Naive thymus-derived CD4-positive, alpha-beta T cell (primary cell): ENCODE measurements at regions not wholly inside any gene's neighbourhood (a gene's known extent, or its start where the extent isn't known, plus 50 kb on each side); places are given as distances from the start of the nearest gene placed in this dataset.

ENCODE experiments used
- ATAC-seq: fragments of 150-1000 bp; cut with Tn5 transposase; 2 replicates; pipeline ENCODE4 v1.10.0; 2021; ENCODE audit warnings: mild to moderate bottlenecking, moderate library complexity
- CTCF ChIA-PET: fragments of 350-600 bp; sonication (Branson Sonifier 250); formaldehyde crosslinking; loops from one replicate; lab custom pipeline; 2021; ENCODE audit warnings: antibody characterized with exemption; lab: Charles Lee
- POLR2A ChIA-PET: fragments of 350-600 bp; sonication (Branson Sonifier 250); formaldehyde crosslinking; loops from one replicate; lab custom pipeline; 2021; ENCODE audit warnings: antibody characterized with exemption, inconsistent platforms; lab: Charles Lee
- DNase-seq, 9 donors: peaks; one replicate each; pipeline versions ENCODE4 v3.0.0 to v3.0.0-alpha.2; 2020 to 2022; ENCODE audit warnings: mixed read lengths in 1 of 9
- H3K27ac ChIP-seq: one replicate; pipeline ENCODE4 v1.7.0; 2013; ENCODE audit warnings: mild to moderate bottlenecking, low read depth, low read length, moderate library complexity
- H3K27me3 ChIP-seq, 2 donors: one replicate each; pipeline ENCODE4 v1.7.0; 2013; ENCODE audit warnings: low read length in 2 of 2, mild to moderate bottlenecking in 2 of 2, moderate library complexity in 2 of 2; ENCODE audit not compliant: control insufficient read depth in 2 of 2, insufficient read depth in 2 of 2
- H3K36me3 ChIP-seq, 3 experiments: 1 replicate in 2 of 3; 2 replicates in 1 of 3; pipeline ENCODE4 v1.7.0; 2013; ENCODE audit warnings: low read length in 3 of 3, mild to moderate bottlenecking in 3 of 3, moderate library complexity in 1 of 3; ENCODE audit not compliant: insufficient read depth in 3 of 3, control insufficient read depth in 2 of 3
- H3K4me1 ChIP-seq, 2 donors: one replicate each; pipeline ENCODE4 v1.7.0; 2013; ENCODE audit warnings: low read length in 2 of 2, mild to moderate bottlenecking in 2 of 2, moderate library complexity in 1 of 2; ENCODE audit not compliant: control insufficient read depth in 2 of 2, insufficient read depth in 2 of 2
- H3K4me3 ChIP-seq: 2 replicates; pipeline ENCODE4 v1.7.0; 2013; ENCODE audit warnings: mild to moderate bottlenecking, low read length
- H3K9me3 ChIP-seq, 3 experiments: 1 replicate in 2 of 3; 2 replicates in 1 of 3; pipeline ENCODE4 v1.7.0; 2013; ENCODE audit warnings: low read length in 3 of 3; ENCODE audit not compliant: control insufficient read depth in 2 of 3
- H3K27ac Mint-ChIP-seq, 9 donors: one replicate each; pipeline ENCODE4 v1.8.0; 2020 to 2022; ENCODE audit warnings: mixed read lengths in 9 of 9, mild to moderate bottlenecking in 8 of 9, moderate library complexity in 5 of 9, inconsistent platforms in 2 of 9
- H3K27me3 Mint-ChIP-seq, 5 donors: one replicate each; pipeline ENCODE4 v1.8.0; 2021 to 2022; ENCODE audit warnings: mixed read lengths in 5 of 5, mild to moderate bottlenecking in 1 of 5
- H3K36me3 Mint-ChIP-seq, 5 donors: one replicate each; pipeline ENCODE4 v1.8.0; 2020 to 2022; ENCODE audit warnings: mixed read lengths in 5 of 5, mild to moderate bottlenecking in 3 of 5, inconsistent platforms in 1 of 5
- H3K4me1 Mint-ChIP-seq, 7 donors: one replicate each; pipeline ENCODE4 v1.8.0; 2020 to 2022; ENCODE audit warnings: mixed read lengths in 7 of 7, mild to moderate bottlenecking in 3 of 7, inconsistent platforms in 1 of 7
- H3K4me3 Mint-ChIP-seq, 10 donors: one replicate each; pipeline ENCODE4 v1.8.0; 2020 to 2022; ENCODE audit warnings: mild to moderate bottlenecking in 10 of 10, mixed read lengths in 10 of 10, moderate library complexity in 6 of 10, inconsistent platforms in 2 of 10
- H3K9me3 Mint-ChIP-seq, 11 donors: one replicate each; pipeline ENCODE4 v1.8.0; 2020 to 2022; ENCODE audit warnings: mixed read lengths in 11 of 11, mild to moderate bottlenecking in 4 of 11, inconsistent platforms in 1 of 11, moderate library complexity in 1 of 11
- intact Hi-C, 2 donors: fragments of 100-400 bp; cut with micrococcal nuclease; formaldehyde crosslinking; loops; one replicate each; pipeline ENCODE4 v1.15.1; 2023

DNA sequence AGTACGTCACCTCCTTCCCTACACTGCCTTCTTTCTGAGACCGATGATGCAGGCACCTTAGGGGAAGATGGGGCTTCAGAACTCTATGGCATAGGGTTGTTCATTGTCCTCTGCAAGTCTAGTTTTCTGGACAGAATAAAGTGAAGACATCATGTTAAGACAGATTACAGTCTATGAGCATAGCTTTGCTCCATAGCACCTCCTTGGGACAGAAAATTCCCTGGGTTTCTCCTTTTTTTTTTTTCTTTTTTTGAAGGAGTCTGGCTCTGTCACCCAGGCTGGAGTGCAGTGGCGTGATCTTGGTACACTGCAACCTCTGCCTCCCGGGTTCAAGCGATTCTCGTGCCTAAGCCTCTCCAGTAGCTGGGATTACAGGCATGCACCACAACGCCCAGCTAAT lies 119.8 kb upstream of the CADM1 start:
- ATAC-seq: no peak
- intact Hi-C loops: no loop called here
- H3K27me3 Mint-ChIP-seq: peaks cover 0 to 29% (median 0%) of the 10 kb centered on the region in 5 donors

DNA sequence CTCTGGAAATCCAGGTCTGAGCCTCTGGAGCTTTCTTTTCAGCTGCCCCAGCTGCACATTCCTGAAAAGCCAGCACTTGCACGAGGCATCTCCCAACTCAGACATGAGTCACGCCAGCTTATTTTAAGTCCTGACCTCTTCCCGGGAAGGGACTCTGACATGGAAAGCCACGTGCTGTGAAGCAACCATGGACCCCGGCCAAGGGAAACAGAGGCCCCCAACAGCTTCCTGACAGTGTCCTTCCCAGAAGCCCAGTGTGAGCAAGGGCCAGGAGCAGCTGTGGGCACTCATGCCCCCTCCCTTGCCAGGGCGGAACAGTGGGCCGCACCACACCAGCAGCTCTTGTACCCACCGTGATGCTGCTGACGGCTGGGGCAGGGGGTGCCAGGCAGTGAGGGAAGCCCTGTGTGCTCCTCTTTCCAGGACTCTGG lies 118.8 kb upstream of the CADM1 start:
- Histone ChIP-seq H3K27ac (no peak overlapping the region), H3K36me3 (no peaks in the 10 kb centered on the region), H3K4me3 (no peak overlapping the region), H3K27me3 (no peaks in the 10 kb centered on the region), H3K9me3 (no peaks in the 10 kb centered on the region), H3K4me1 (no peaks in the 10 kb centered on the region)
- H3K9me3 Mint-ChIP-seq: peaks cover 0 to 13% (median 0%) of the 10 kb centered on the region in 11 donors
- H3K27me3 Mint-ChIP-seq: peaks cover 0 to 28% (median 0%) of the 10 kb centered on the region in 5 donors
- intact Hi-C loops: no loop called here
- ATAC-seq (no peak), DNase-seq (no peak)
- H3K36me3 Mint-ChIP-seq: no peaks in the 10 kb centered on the region
- ChIA-PET POLR2A (no interaction called here), CTCF (no interaction called here)
- H3K27ac Mint-ChIP-seq: no peak overlapping the region
- no peak overlapping the region for H3K4me3 Mint-ChIP-seq
- H3K4me1 Mint-ChIP-seq: no peaks in the 10 kb centered on the region

More for the DNA sequence above, 119.8 kb upstream of the CADM1 start:
- Histone ChIP-seq H3K27me3 (no peaks in the 10 kb centered on the region), H3K36me3 (no peaks in the 10 kb centered on the region), H3K4me3 (no peak overlapping the region), H3K4me1 (no peaks in the 10 kb centered on the region), H3K9me3 (no peaks in the 10 kb centered on the region), H3K27ac (no peak overlapping the region)
- no peaks in the 10 kb centered on the region for H3K36me3 Mint-ChIP-seq
- CTCF ChIA-PET: interaction anchor here (0.7 kb wide), 1 partner anchor 75 kb away, joined by 6 read pairs; no protein-coding TSS in a partner anchor
- POLR2A ChIA-PET: no interaction called here
- H3K27ac Mint-ChIP-seq: no peak overlapping the region
- DNase-seq: no peak
- H3K9me3 Mint-ChIP-seq: peaks cover 0 to 8% (median 0%) of the 10 kb centered on the region in 11 donors
- no peak overlapping the region for H3K4me3 Mint-ChIP-seq
- H3K4me1 Mint-ChIP-seq: no peaks in the 10 kb centered on the region

DNA sequence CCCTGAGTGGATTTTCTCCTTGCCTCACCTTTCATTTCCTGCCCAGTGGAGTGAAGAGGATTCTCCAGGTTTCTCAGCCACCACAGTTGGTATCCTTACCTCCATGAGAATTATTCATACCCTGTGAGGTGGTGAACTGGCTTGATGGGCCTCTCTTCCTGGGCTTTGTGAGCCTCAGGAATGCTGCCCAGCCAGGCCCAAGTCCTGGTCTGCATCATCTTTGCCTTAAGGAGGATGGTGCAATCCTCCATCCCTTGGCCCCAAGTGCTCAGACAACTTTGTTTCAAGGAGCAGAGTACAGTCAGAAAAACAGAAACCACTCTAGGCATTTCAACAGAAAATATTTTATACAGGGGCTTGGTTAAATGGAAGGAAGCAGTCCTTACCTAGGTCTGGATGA lies 114.2 kb upstream of the CADM1 start:
- ATAC-seq (no peak), DNase-seq (no peak)
- Mint-ChIP-seq H3K4me3 (no peak overlapping the region), H3K4me1 (no peaks in the 10 kb centered on the region), H3K9me3 (peaks cover 0 to 24% (median 2%) of the 10 kb centered on the region in 11 donors), H3K27me3 (peaks cover 0 to 15% (median 0%) of the 10 kb centered on the region in 5 donors), H3K27ac (no peak overlapping the region), H3K36me3 (no peaks in the 10 kb centered on the region)
- Histone ChIP-seq H3K27ac (no peak overlapping the region), H3K9me3 (no peaks in the 10 kb centered on the region), H3K36me3 (no peaks in the 10 kb centered on the region), H3K4me1 (no peaks in the 10 kb centered on the region), H3K27me3 (no peaks in the 10 kb centered on the region), H3K4me3 (no peak overlapping the region)
- intact Hi-C loops: no loop called here
- CTCF ChIA-PET: no interaction called here
- POLR2A ChIA-PET: no interaction called here

DNA sequence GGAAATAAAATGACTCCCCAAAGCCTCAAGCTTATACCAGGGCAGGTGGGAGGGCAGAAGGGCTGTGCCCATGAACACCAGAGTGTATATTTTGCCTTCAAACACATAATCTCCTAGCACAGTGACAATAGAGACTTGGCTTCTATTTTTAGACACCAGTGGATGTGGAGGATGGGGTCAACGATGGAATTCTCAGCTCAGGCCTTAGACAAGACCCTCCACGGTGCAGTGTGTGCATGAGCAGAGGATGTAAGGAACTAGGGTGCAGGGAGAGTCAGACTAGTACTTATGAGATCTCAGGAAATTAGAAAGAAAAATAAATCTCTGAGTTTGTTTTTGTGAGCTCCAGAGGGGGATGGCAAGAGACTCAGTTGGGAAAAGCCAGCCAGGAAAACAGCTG lies 113.6 kb upstream of the CADM1 start:
- intact Hi-C loops: no loop called here
- no peaks in the 10 kb centered on the region for H3K4me1 Mint-ChIP-seq
- Histone ChIP-seq H3K4me3 (no peak overlapping the region), H3K36me3 (no peaks in the 10 kb centered on the region), H3K27me3 (no peaks in the 10 kb centered on the region), H3K4me1 (no peaks in the 10 kb centered on the region), H3K9me3 (no peaks in the 10 kb centered on the region), H3K27ac (no peak overlapping the region)
- ATAC-seq: no peak
- peaks cover 0 to 24% (median 2%) of the 10 kb centered on the region in 11 donors for H3K9me3 Mint-ChIP-seq
- CTCF ChIA-PET: no interaction called here
- H3K27ac Mint-ChIP-seq: no peak overlapping the region
- POLR2A ChIA-PET: no interaction called here
- no peaks in the 10 kb centered on the region for H3K36me3 Mint-ChIP-seq
- no peak for DNase-seq
- peaks cover 0 to 17% (median 0%) of the 10 kb centered on the region in 5 donors for H3K27me3 Mint-ChIP-seq
- H3K4me3 Mint-ChIP-seq: no peak overlapping the region

DNA sequence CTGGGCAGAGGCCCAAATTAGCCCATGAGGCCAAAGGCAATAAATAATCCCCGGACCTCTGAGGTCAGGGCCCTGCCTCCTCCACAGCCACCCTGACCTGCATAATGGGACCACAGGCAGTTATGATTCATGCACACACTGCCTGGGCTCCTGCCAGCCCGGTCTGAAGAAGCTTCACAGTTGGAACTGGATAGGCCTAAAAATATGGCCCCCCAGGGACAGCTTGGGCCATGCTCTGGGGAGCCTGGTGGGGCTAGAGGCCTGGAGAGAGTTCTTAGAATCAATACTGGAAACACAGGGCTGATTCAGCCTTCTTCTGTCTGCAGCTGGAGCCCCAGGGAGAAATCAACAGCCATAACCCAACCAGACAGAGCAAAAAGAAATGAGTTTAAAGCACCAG lies 112.8 kb upstream of the CADM1 start:
- ATAC-seq (no peak), DNase-seq (no peak)
- Histone ChIP-seq H3K4me1 (no peaks in the 10 kb centered on the region), H3K4me3 (no peak overlapping the region), H3K36me3 (no peaks in the 10 kb centered on the region), H3K27ac (no peak overlapping the region), H3K9me3 (no peaks in the 10 kb centered on the region), H3K27me3 (no peaks in the 10 kb centered on the region)
- H3K36me3 Mint-ChIP-seq: no peaks in the 10 kb centered on the region
- no peaks in the 10 kb centered on the region for H3K4me1 Mint-ChIP-seq
- no peak overlapping the region for H3K27ac Mint-ChIP-seq
- no peak overlapping the region for H3K4me3 Mint-ChIP-seq
- H3K9me3 Mint-ChIP-seq: peaks cover 0 to 24% (median 2%) of the 10 kb centered on the region in 11 donors
- intact Hi-C loops: no loop called here
- ChIA-PET POLR2A (no interaction called here), CTCF (interaction anchor here (0.7 kb wide), 1 partner anchor 77 kb away, joined by 3 read pairs; no protein-coding TSS in a partner anchor)
- H3K27me3 Mint-ChIP-seq: peaks cover 0 to 16% (median 0%) of the 10 kb centered on the region in 5 donors

DNA sequence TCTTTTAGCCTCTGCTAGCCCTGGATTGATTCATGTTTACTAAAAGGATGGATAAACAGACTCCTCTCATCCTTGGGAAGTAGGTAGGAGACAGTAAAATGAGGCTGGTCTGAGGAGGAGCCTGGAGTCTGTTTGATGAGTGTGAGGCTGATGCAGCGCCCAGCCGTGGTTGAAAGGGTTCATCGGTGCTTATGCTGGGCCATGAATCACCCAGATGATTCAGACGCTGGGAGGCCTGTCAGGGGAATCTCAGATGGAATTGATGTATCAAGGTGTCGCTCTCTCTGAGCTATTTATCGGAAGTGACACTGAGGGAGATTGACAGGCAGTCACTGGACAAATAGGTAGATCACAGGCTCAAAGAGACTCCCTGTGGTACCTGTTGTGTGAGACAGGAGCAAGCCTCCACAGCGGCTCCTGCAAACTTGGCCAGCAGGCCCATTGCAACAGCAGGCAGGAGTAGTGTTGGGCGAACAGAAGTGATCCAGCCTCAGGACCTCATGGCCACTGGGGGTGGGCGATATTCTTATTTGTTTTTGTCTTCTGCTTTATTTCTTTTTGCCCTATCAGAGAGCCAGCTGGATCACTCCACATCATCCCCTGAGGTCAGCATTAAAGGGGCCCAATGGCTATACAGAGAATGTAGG lies 109.9 kb upstream of the CADM1 start:
- no peaks in the 10 kb centered on the region for H3K36me3 ChIP-seq
- CTCF ChIA-PET: no interaction called here
- no peak overlapping the region for H3K4me3 Mint-ChIP-seq
- H3K4me3 ChIP-seq: no peak overlapping the region
- no peak for ATAC-seq
- H3K4me1 ChIP-seq: no peaks in the 10 kb centered on the region
- no peak for DNase-seq
- no peaks in the 10 kb centered on the region for H3K4me1 Mint-ChIP-seq
- POLR2A ChIA-PET: no interaction called here
- H3K27me3 ChIP-seq: no peaks in the 10 kb centered on the region
- H3K36me3 Mint-ChIP-seq: no peaks in the 10 kb centered on the region
- no peak overlapping the region for H3K27ac ChIP-seq
- H3K27me3 Mint-ChIP-seq: peaks cover 0 to 17% (median 4%) of the 10 kb centered on the region in 5 donors
- peaks cover 0 to 19% (median 4%) of the 10 kb centered on the region in 11 donors for H3K9me3 Mint-ChIP-seq
- H3K9me3 ChIP-seq: no peaks in the 10 kb centered on the region
- H3K27ac Mint-ChIP-seq: no peak overlapping the region
- intact Hi-C loops: no loop called here

DNA sequence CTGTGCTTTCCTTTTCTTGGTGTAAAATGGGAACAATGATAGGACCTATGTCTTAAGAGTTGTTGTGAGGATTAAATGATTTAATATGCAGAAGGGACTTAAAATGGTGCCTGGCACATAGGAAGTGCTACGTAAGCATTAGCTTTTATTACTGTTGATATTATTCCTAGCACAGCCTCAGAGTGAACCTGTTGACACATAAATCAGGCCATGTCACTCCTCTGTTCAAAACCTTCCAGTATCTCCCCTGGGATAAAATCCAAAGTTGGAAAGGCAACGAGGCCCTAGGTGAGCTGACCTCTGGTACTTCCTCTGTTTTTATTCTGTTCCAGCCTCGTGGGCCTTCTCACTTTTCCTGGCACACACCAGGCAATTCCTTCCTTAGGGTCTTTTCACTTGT lies 108.8 kb upstream of the CADM1 start:
- POLR2A ChIA-PET: no interaction called here
- H3K27ac Mint-ChIP-seq: no peak overlapping the region
- H3K27ac ChIP-seq: no peak overlapping the region

More for the DNA sequence above, 108.8 kb upstream of the CADM1 start:
- H3K36me3 ChIP-seq: no peaks in the 10 kb centered on the region
- no peaks in the 10 kb centered on the region for H3K4me1 ChIP-seq
- no peaks in the 10 kb centered on the region for H3K9me3 ChIP-seq
- H3K4me3 ChIP-seq: no peak overlapping the region
- intact Hi-C loops: no loop called here
- CTCF ChIA-PET: no interaction called here
- Mint-ChIP-seq H3K4me3 (no peak overlapping the region), H3K27me3 (peaks cover 0 to 17% (median 4%) of the 10 kb centered on the region in 5 donors), H3K36me3 (no peaks in the 10 kb centered on the region), H3K4me1 (no peaks in the 10 kb centered on the region), H3K9me3 (peaks cover 0 to 14% (median 4%) of the 10 kb centered on the region in 11 donors)
- H3K27me3 ChIP-seq: no peaks in the 10 kb centered on the region
- ATAC-seq (no peak), DNase-seq (no peak)
